K562 (cell line): ENCODE measurements at regions not wholly inside any gene's neighbourhood (a gene's known extent, or its start where the extent isn't known, plus 50 kb on each side); places are given as distances from the start of the nearest gene placed in this dataset.

Experiments
- ATAC-seq: fragments of 200-7000 bp; cut with Tn5 transposase; 3 replicates; pipeline ENCODE4 v1.9.1; 2020; ENCODE audit warnings: moderate library complexity
- BruUV-seq: library from RNA; stranded (reverse); fragments of 400-500 nt; replicated peaks from 2 replicates; lab custom pipeline; 2021; lab: Mats Ljungman, UMichigan
- CTCF ChIA-PET: fragments of 300-600 bp; formaldehyde crosslinking; extraction: SDS; loops from one replicate; lab custom pipeline; 2021; ENCODE audit warnings: low intra/inter-chr PET ratio; lab: Yijun Ruan, JAX
- POLR2A ChIA-PET: fragments of 300-600, 350-650 bp; sonication (Branson Sonifier 250); formaldehyde crosslinking; extraction: SDS; loops from one replicate; lab custom pipeline; 2021; ENCODE audit warnings: antibody characterized with exemption, inconsistent platforms; lab: Yijun Ruan, JAX
- DNase-seq, 4 experiments: peaks; one replicate each; pipeline versions ENCODE4 v3.0.0 to v3.0.0-alpha.2; 2011 to 2018; ENCODE audit warnings: low spot score in 3 of 4, mixed read lengths in 3 of 4; ENCODE audit errors: extremely low read depth in 1 of 4
- FAIRE-seq: peaks from 2 replicates; lab custom pipeline; 2011; peaks lifted over from hg19 to GRCh38; lab: Jason Lieb, UNC
- H2AFZ ChIP-seq: 2 replicates; pipeline ENCODE4 v1.6.0; 2011; ENCODE audit warnings: low read depth, low read length, control low read depth, inconsistent platforms
- H3K27ac ChIP-seq: fragments of 200-600 bp; 3 replicates; pipeline ENCODE4 v1.8.0; 2011; ENCODE audit warnings: low read depth, mild to moderate bottlenecking, control low read depth, inconsistent platforms, low read length, moderate library complexity, mixed read lengths; ENCODE audit errors: extremely low read depth
- H3K27me3 ChIP-seq, 2 experiments: fragments of 300-600 bp in 1 of 2; 2 replicates in 1 of 2; 3 replicates in 1 of 2; pipeline versions ENCODE4 v1.6.0 to v1.8.0; 2011; ENCODE audit warnings: inconsistent platforms in 2 of 2, low read length in 2 of 2, mild to moderate bottlenecking in 1 of 2, mixed read lengths in 1 of 2, moderate library complexity in 1 of 2; ENCODE audit not compliant: control insufficient read depth in 2 of 2, insufficient read depth in 2 of 2
- H3K36me3 ChIP-seq: fragments of 300-600 bp; 3 replicates; pipeline ENCODE4 v1.8.0; 2011; ENCODE audit warnings: mild to moderate bottlenecking, low read length, inconsistent platforms; ENCODE audit not compliant: control insufficient read depth, insufficient read depth
- H3K4me1 ChIP-seq, 2 experiments: fragments of 200-600 bp in 1 of 2; replicated peaks in 1 of 2; 2 replicates in 1 of 2; 3 replicates in 1 of 2; pipeline versions ENCODE4 v1.5.1 to v1.8.0; 2011; ENCODE audit warnings: inconsistent platforms in 2 of 2, low read length in 2 of 2, mild to moderate bottlenecking in 1 of 2, mixed read lengths in 1 of 2, moderate library complexity in 1 of 2; ENCODE audit not compliant: control insufficient read depth in 2 of 2, insufficient read depth in 2 of 2
- H3K4me2 ChIP-seq: 2 replicates; pipeline ENCODE4 v1.6.1; 2011; ENCODE audit warnings: low read length, control low read depth, inconsistent platforms, mixed read lengths; ENCODE audit not compliant: insufficient read depth
- H3K4me3 ChIP-seq: fragments of 200-600 bp; sonication (generic), shearing (Covaris generic); 2 replicates; pipeline ENCODE4 v1.5.1; 2016; ENCODE audit warnings: control low read depth, inconsistent platforms
- H3K79me2 ChIP-seq: fragments of 200-600 bp; 3 replicates; pipeline ENCODE4 v1.8.0; 2011; ENCODE audit warnings: low read length, inconsistent platforms; ENCODE audit not compliant: control insufficient read depth, insufficient read depth
- H3K9ac ChIP-seq, 2 experiments: 2 replicates each; pipeline versions ENCODE4 v1.6.0 to v1.6.1; 2011; ENCODE audit warnings: low read depth in 2 of 2, low read length in 2 of 2, control low read depth in 1 of 2, inconsistent platforms in 1 of 2, mild to moderate bottlenecking in 1 of 2, mixed read lengths in 1 of 2; ENCODE audit not compliant: insufficient read depth in 1 of 2
- H3K9me1 ChIP-seq: one replicate; pipeline ENCODE4 v1.6.0; 2011; ENCODE audit warnings: inconsistent platforms, mild to moderate bottlenecking, low read length, moderate library complexity; ENCODE audit not compliant: control insufficient read depth, insufficient read depth
- H3K9me3 ChIP-seq: replicated peaks from 2 replicates; pipeline ENCODE4 v1.5.1; 2011; ENCODE audit warnings: low read depth, low read length, inconsistent platforms; ENCODE audit not compliant: control insufficient read depth, insufficient read depth
- H4K20me1 ChIP-seq: replicated peaks from 2 replicates; pipeline ENCODE4 v1.6.1; 2011; ENCODE audit warnings: low read length, inconsistent platforms, mixed read lengths; ENCODE audit not compliant: control insufficient read depth, insufficient read depth
- ARID4B ChIP-seq: sonication (generic); formaldehyde crosslinking; IDR thresholded peaks from 2 replicates; pipeline ENCODE4 v1.8.0; 2022; ENCODE audit warnings: mild to moderate bottlenecking, missing genetic modification reagents
- FOXJ3 ChIP-seq: sonication (generic); formaldehyde crosslinking; IDR thresholded peaks from 2 replicates; pipeline ENCODE4 v1.4.0; 2020; ENCODE audit warnings: mild to moderate bottlenecking, missing genetic modification reagents
- MAX ChIP-seq: sonication (generic); formaldehyde crosslinking; IDR thresholded peaks from 2 replicates; pipeline ENCODE4 v1.9.0; 2022; ENCODE audit warnings: mild to moderate bottlenecking, missing genetic modification reagents
- PURB ChIP-seq: sonication (generic); formaldehyde crosslinking; IDR thresholded peaks from 2 replicates; pipeline ENCODE4 v1.9.0; 2021; ENCODE audit warnings: low read depth, mild to moderate bottlenecking, missing genetic modification reagents
- TFAM ChIP-seq: fragments of 250-450 bp; sonication (Bioruptor Pico); conservative IDR thresholded peaks from 2 replicates; pipeline ENCODE4 v1.5.0; 2021; ENCODE audit warnings: mild to moderate bottlenecking, moderate library complexity
- WHSC1 ChIP-seq: IDR thresholded peaks from one replicate; pipeline ENCODE4 v1.6.1; 2012; ENCODE audit warnings: low read length, control low read depth, inconsistent platforms
- ZNF217 ChIP-seq: sonication (generic); formaldehyde crosslinking; IDR thresholded peaks from 2 replicates; pipeline ENCODE4 v1.8.0; 2022; ENCODE audit warnings: mild to moderate bottlenecking, missing genetic modification reagents
- ZNF586 ChIP-seq: fragments of 450-650 bp; formaldehyde crosslinking; conservative IDR thresholded peaks from 2 replicates; pipeline ENCODE4 v1.4.0; 2020; ENCODE audit warnings: mild to moderate bottlenecking, moderate library complexity
- WGBS: fragments of 100-300 bp; shearing (Covaris generic); methylation state at CpG from one replicate; pipeline ENCODE4 v1.1.6; 2016; ENCODE audit warnings: low coverage, mixed read lengths; ENCODE audit not compliant: insufficient coverage; ENCODE audit errors: missing lambda C conversion rate; 5-methylcytosine and 5-hydroxymethylcytosine counted together
- in situ Hi-C: fragments of 300-500 bp; cut with MboI; formaldehyde crosslinking; loops from 4 replicates; pipeline ENCODE4 v1.15.0; 2018; ENCODE audit warnings: inconsistent platforms, mixed read lengths
- intact Hi-C: fragments of 100-400 bp; cut with micrococcal nuclease; formaldehyde crosslinking; loops from 2 replicates; pipeline ENCODE4 v1.14.2; 2022
- TF ChIP-seq, protein P1 (sequence below): IDR thresholded peaks from 3 replicates; pipeline ENCODE4 v1.6.1; 2011; ENCODE audit warnings: borderline replicate concordance, mild to moderate bottlenecking, moderate library complexity; ENCODE audit not compliant: insufficient read length; ENCODE audit errors: extremely low read depth

GRCh38 chr7:79506481-79506880 lies 53.0 kb upstream of the MAGI2 start (continued):
- TF ChIP-seq ARID4B (CRISPR knock-in tag) (no peak), WHSC1 (no peak), ZNF586 (CRISPR knock-in tag) (no peak), MAX (no peak)

DNA sequence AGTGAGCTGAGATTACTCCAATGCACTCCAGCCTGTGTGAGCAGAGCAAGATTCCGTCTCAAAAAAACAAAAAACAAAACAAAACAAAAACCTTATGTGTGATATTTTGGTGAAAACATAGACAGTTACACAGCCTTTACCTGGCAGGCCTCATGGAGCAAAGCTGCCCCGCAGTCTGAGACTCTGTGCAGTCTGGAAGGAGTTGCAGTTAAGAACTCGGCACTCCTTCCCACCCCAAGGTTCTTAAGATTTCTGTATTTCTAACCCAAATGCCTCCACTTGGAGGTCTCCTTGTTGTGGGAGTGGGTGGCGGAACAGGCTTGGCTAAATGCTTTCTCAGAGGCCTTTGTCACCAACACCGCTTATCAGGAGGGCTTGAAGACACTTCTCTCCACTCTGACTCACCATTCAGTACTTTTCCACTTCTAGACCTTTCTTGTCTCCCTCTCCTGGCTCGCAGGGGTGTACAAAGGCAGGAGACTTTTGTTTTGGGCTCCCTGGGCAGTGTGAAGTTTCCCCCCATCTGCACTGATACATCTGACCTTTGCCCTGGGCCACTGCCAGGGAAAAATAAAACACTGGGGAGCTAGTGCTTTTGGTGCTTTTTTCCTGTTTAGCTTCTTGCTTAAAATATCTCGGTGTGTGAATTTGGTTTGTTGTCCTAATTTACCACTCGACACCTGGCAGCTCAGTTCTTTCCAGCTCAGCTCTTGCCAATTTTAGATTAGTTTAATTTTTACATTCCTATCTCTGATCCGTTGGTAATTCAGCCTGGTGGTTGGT lies 51.3 kb upstream of the MAGI2 start:
- Histone ChIP-seq H3K36me3 (no peaks in the 10 kb centered on the region), H3K4me1 (no peaks in the 10 kb centered on the region), H4K20me1 (no peaks in the 10 kb centered on the region), H3K27ac (no peak overlapping the region), H3K9ac (no peak overlapping the region), H3K27me3 (no peaks in the 10 kb centered on the region), H3K4me3 (no peak overlapping the region), H3K9me3 (no peaks in the 10 kb centered on the region), H3K9me1 (no peaks in the 10 kb centered on the region), H3K4me2 (no peak overlapping the region), H2AFZ (no peak overlapping the region), H3K79me2 (no peaks in the 10 kb centered on the region)
- in situ Hi-C loops, result no loop called here
- WGBS, result 0% methylated on average over 9 of the region's 9 CpGs
- CTCF ChIA-PET, result no interaction called here
- no TSS peak for BruUV-seq
- DNase-seq (no peak), ATAC-seq (no peak), FAIRE-seq (no peak)
- intact Hi-C loops, result no loop called here
- POLR2A ChIA-PET, result no interaction called here
- TF ChIP-seq, protein P1, sequence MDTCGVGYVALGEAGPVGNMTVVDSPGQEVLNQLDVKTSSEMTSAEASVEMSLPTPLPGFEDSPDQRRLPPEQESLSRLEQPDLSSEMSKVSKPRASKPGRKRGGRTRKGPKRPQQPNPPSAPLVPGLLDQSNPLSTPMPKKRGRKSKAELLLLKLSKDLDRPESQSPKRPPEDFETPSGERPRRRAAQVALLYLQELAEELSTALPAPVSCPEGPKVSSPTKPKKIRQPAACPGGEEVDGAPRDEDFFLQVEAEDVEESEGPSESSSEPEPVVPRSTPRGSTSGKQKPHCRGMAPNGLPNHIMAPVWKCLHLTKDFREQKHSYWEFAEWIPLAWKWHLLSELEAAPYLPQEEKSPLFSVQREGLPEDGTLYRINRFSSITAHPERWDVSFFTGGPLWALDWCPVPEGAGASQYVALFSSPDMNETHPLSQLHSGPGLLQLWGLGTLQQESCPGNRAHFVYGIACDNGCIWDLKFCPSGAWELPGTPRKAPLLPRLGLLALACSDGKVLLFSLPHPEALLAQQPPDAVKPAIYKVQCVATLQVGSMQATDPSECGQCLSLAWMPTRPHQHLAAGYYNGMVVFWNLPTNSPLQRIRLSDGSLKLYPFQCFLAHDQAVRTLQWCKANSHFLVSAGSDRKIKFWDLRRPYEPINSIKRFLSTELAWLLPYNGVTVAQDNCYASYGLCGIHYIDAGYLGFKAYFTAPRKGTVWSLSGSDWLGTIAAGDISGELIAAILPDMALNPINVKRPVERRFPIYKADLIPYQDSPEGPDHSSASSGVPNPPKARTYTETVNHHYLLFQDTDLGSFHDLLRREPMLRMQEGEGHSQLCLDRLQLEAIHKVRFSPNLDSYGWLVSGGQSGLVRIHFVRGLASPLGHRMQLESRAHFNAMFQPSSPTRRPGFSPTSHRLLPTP, result no peak
- no peak for TF ChIP-seq FOXJ3
- no peak for TF ChIP-seq TFAM
- no peak for TF ChIP-seq PURB (CRISPR knock-in tag)
- no peak for TF ChIP-seq ZNF217 (CRISPR knock-in tag)
